ENCODE measurements at regions not wholly inside any gene's neighbourhood (a gene's known extent, or its start where the extent isn't known, plus 50 kb on each side); places are given as distances from the start of the nearest gene placed in this dataset.

DNA sequence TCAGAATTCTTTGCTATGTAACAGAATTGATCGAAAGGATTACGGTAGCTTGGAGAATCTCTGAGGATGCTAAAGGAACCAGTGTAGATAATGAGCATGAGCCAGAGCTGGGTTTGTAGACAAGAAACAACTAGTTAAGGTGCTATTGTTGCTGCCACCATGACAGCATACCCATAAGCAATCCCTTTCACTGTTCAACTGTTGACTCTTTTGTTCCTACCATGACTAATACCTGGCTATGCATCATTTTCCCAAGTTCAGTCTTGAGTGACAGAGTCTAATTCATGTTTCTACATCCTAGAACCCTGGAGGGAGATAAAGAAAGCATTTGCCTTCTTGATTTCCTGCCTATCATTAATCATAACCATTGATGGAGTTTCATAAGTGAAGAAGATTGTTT lies 600.3 kb downstream of the OTOL1 start:
- TF ChIP-seq, protein P1, sequence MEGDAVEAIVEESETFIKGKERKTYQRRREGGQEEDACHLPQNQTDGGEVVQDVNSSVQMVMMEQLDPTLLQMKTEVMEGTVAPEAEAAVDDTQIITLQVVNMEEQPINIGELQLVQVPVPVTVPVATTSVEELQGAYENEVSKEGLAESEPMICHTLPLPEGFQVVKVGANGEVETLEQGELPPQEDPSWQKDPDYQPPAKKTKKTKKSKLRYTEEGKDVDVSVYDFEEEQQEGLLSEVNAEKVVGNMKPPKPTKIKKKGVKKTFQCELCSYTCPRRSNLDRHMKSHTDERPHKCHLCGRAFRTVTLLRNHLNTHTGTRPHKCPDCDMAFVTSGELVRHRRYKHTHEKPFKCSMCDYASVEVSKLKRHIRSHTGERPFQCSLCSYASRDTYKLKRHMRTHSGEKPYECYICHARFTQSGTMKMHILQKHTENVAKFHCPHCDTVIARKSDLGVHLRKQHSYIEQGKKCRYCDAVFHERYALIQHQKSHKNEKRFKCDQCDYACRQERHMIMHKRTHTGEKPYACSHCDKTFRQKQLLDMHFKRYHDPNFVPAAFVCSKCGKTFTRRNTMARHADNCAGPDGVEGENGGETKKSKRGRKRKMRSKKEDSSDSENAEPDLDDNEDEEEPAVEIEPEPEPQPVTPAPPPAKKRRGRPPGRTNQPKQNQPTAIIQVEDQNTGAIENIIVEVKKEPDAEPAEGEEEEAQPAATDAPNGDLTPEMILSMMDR (IDR thresholded peaks at IDR 0.05) = no peak
- TF ChIP-seq PHF8 (IDR thresholded peaks at IDR 0.05; ENCODE audit: borderline replicate concordance, low read depth) (no peak), CBX8 (IDR thresholded peaks at IDR 0.05) (no peak), RFX5 (IDR thresholded peaks at IDR 0.05) (no peak), ESRRA (IDR thresholded peaks at IDR 0.05; ENCODE audit: borderline replicate concordance, low read length) (no peak), SMC3 (IDR thresholded peaks at IDR 0.05) (no peak), RCOR1 (IDR thresholded peaks at IDR 0.05; ENCODE audit: low read depth, low read length) (no peak), POLR2AphosphoS2 (conservative IDR thresholded peaks at IDR 0.05; ENCODE audit: low read length) (no peak), POLR2A (IDR thresholded peaks at IDR 0.05; ENCODE audit: low read length) (no peak), MAX (IDR thresholded peaks at IDR 0.05) (no peak)

Measured in A549 (cell line).